Naive B cell (primary cell): ENCODE measurements at regions not wholly inside any gene's neighbourhood (a gene's known extent, or its start where the extent isn't known, plus 50 kb on each side); places are given as distances from the start of the nearest gene placed in this dataset.

Experiments
- ATAC-seq, 2 donors: fragments of 150-1000 bp; cut with Tn5 transposase; 2 replicates each; pipeline ENCODE4 v1.10.0; 2021; ENCODE audit warnings: low read depth in 2 of 2, mild to moderate bottlenecking in 2 of 2, moderate library complexity in 2 of 2
- DNase-seq: peaks from one replicate; pipeline ENCODE4 v3.0.0; 2022
- H3K27ac Mint-ChIP-seq, 6 donors: one replicate each; pipeline ENCODE4 v1.8.0; 2020 to 2022; ENCODE audit warnings: mild to moderate bottlenecking in 6 of 6, mixed read lengths in 6 of 6, moderate library complexity in 5 of 6, inconsistent platforms in 2 of 6
- H3K27me3 Mint-ChIP-seq, 3 donors: one replicate each; pipeline ENCODE4 v1.8.0; 2021 to 2022; ENCODE audit warnings: mixed read lengths in 3 of 3, mild to moderate bottlenecking in 1 of 3
- H3K36me3 Mint-ChIP-seq, 2 donors: one replicate each; pipeline ENCODE4 v1.8.0; 2020 to 2022; ENCODE audit warnings: mixed read lengths in 2 of 2, inconsistent platforms in 1 of 2, mild to moderate bottlenecking in 1 of 2
- H3K4me1 Mint-ChIP-seq, 3 donors: one replicate each; pipeline ENCODE4 v1.8.0; 2020 to 2022; ENCODE audit warnings: mixed read lengths in 3 of 3, inconsistent platforms in 1 of 3, mild to moderate bottlenecking in 1 of 3, moderate library complexity in 1 of 3
- H3K4me3 Mint-ChIP-seq, 8 donors: one replicate each; pipeline ENCODE4 v1.8.0; 2020 to 2022; ENCODE audit warnings: mild to moderate bottlenecking in 8 of 8, mixed read lengths in 8 of 8, moderate library complexity in 8 of 8, inconsistent platforms in 2 of 8
- H3K9me3 Mint-ChIP-seq, 7 donors: one replicate each; pipeline ENCODE4 v1.8.0; 2020 to 2022; ENCODE audit warnings: mixed read lengths in 7 of 7, mild to moderate bottlenecking in 5 of 7, inconsistent platforms in 2 of 7, moderate library complexity in 1 of 7

- no peaks in the 10 kb centered on the region for H3K36me3 Mint-ChIP-seq
- H3K4me3 Mint-ChIP-seq = no peak overlapping the region
- H3K27ac Mint-ChIP-seq = no peak overlapping the region
- DNase-seq (no peak), ATAC-seq (no peak)
- peaks cover 0 to 13% (median 10%) of the 10 kb centered on the region in 3 donors for H3K27me3 Mint-ChIP-seq
- H3K4me1 Mint-ChIP-seq = no peaks in the 10 kb centered on the region
- H3K9me3 Mint-ChIP-seq = peaks cover 0 to 2% (median 0%) of the 10 kb centered on the region in 7 donors
Observed at GRCh38 chr13:112246731-112247470, 129.3 kb upstream of the SPACA7 start.

GRCh38 chr13:112247471-112248405 lies 128.4 kb upstream of the SPACA7 start:
- H3K4me3 Mint-ChIP-seq = no peak overlapping the region
- peaks cover 0 to 13% (median 7%) of the 10 kb centered on the region in 3 donors for H3K27me3 Mint-ChIP-seq
- ATAC-seq = no peak
- no peak for DNase-seq
- H3K27ac Mint-ChIP-seq = no peak overlapping the region
- no peaks in the 10 kb centered on the region for H3K36me3 Mint-ChIP-seq
- H3K9me3 Mint-ChIP-seq = peaks cover 0 to 2% (median 0%) of the 10 kb centered on the region in 7 donors
- H3K4me1 Mint-ChIP-seq = no peaks in the 10 kb centered on the region

GRCh38 chr13:112248406-112248760 lies 127.8 kb upstream of the SPACA7 start:
- Mint-ChIP-seq H3K4me1 (no peaks in the 10 kb centered on the region), H3K36me3 (no peaks in the 10 kb centered on the region), H3K27me3 (peaks cover 0 to 13% (median 7%) of the 10 kb centered on the region in 3 donors), H3K27ac (no peak overlapping the region), H3K9me3 (peaks cover 0 to 2% (median 0%) of the 10 kb centered on the region in 7 donors), H3K4me3 (no peak overlapping the region)
- ATAC-seq (no peak), DNase-seq (no peak)

- DNase-seq = no peak
- H3K27ac Mint-ChIP-seq = no peak overlapping the region
- H3K36me3 Mint-ChIP-seq = no peaks in the 10 kb centered on the region
- ATAC-seq = no peak
- peaks cover 0 to 15% (median 7%) of the 10 kb centered on the region in 3 donors for H3K27me3 Mint-ChIP-seq
- H3K4me1 Mint-ChIP-seq = no peaks in the 10 kb centered on the region
- peaks cover 0 to 2% (median 0%) of the 10 kb centered on the region in 7 donors for H3K9me3 Mint-ChIP-seq
- H3K4me3 Mint-ChIP-seq = no peak overlapping the region
Observed at GRCh38 chr13:112248862-112249592, 127.1 kb upstream of the SPACA7 start.

GRCh38 chr13:112249644-112250610 lies 126.2 kb upstream of the SPACA7 start:
- no peak for ATAC-seq
- Mint-ChIP-seq H3K27me3 (peaks cover 0 to 17% (median 7%) of the 10 kb centered on the region in 3 donors), H3K36me3 (no peaks in the 10 kb centered on the region), H3K9me3 (peaks cover 0 to 2% (median 0%) of the 10 kb centered on the region in 7 donors), H3K4me1 (no peaks in the 10 kb centered on the region), H3K4me3 (no peak overlapping the region), H3K27ac (no peak overlapping the region)
- no peak for DNase-seq

GRCh38 chr13:112250788-112251445 lies 125.2 kb upstream of the SPACA7 start:
- Mint-ChIP-seq H3K4me1 (no peaks in the 10 kb centered on the region), H3K36me3 (no peaks in the 10 kb centered on the region), H3K27me3 (peaks cover 0 to 13% (median 13%) of the 10 kb centered on the region in 3 donors), H3K4me3 (no peak overlapping the region), H3K9me3 (peaks cover 0 to 7% (median 0%) of the 10 kb centered on the region in 7 donors), H3K27ac (no peak overlapping the region)
- no peak for ATAC-seq
- DNase-seq = no peak

GRCh38 chr13:112251930-112252585 lies 124.1 kb upstream of the SPACA7 start:
- H3K9me3 Mint-ChIP-seq = peaks cover 0 to 7% (median 0%) of the 10 kb centered on the region in 7 donors
- DNase-seq = no peak
- no peak overlapping the region for H3K4me3 Mint-ChIP-seq
- H3K27ac Mint-ChIP-seq = no peak overlapping the region
- ATAC-seq = no peak
- no peaks in the 10 kb centered on the region for H3K36me3 Mint-ChIP-seq
- H3K4me1 Mint-ChIP-seq = no peaks in the 10 kb centered on the region
- H3K27me3 Mint-ChIP-seq = peaks cover 4 to 13% (median 13%) of the 10 kb centered on the region in 3 donors

- H3K27ac Mint-ChIP-seq = no peak overlapping the region
- ATAC-seq (no peak), DNase-seq (no peak)
- H3K9me3 Mint-ChIP-seq = peaks cover 0 to 7% (median 0%) of the 10 kb centered on the region in 7 donors
- H3K4me1 Mint-ChIP-seq = no peaks in the 10 kb centered on the region
- H3K4me3 Mint-ChIP-seq = peak overlapping the region in 1 of 8 donors; percentile 56
- H3K27me3 Mint-ChIP-seq = peaks cover 4 to 13% (median 13%) of the 10 kb centered on the region in 3 donors
- no peaks in the 10 kb centered on the region for H3K36me3 Mint-ChIP-seq
Observed at GRCh38 chr13:112252804-112253590, 123.2 kb upstream of the SPACA7 start.

- H3K4me3 Mint-ChIP-seq = no peak overlapping the region
- peaks cover 4 to 13% (median 13%) of the 10 kb centered on the region in 3 donors for H3K27me3 Mint-ChIP-seq
- DNase-seq (no peak), ATAC-seq (no peak)
- no peaks in the 10 kb centered on the region for H3K36me3 Mint-ChIP-seq
- no peaks in the 10 kb centered on the region for H3K4me1 Mint-ChIP-seq
- H3K9me3 Mint-ChIP-seq = peaks cover 0 to 7% (median 0%) of the 10 kb centered on the region in 7 donors
- no peak overlapping the region for H3K27ac Mint-ChIP-seq
Observed at GRCh38 chr13:112253631-112254030, 122.5 kb upstream of the SPACA7 start.

- H3K4me1 Mint-ChIP-seq = no peaks in the 10 kb centered on the region
- H3K9me3 Mint-ChIP-seq = peaks cover 0 to 7% (median 0%) of the 10 kb centered on the region in 7 donors
- H3K36me3 Mint-ChIP-seq = no peaks in the 10 kb centered on the region
- peak overlapping the region in 1 of 8 donors; percentile 53 for H3K4me3 Mint-ChIP-seq
- DNase-seq = no peak
- peaks cover 4 to 13% (median 13%) of the 10 kb centered on the region in 3 donors for H3K27me3 Mint-ChIP-seq
- peak overlapping the region in 2 of 6 donors; percentile 31 to 32 for H3K27ac Mint-ChIP-seq
- no peak for ATAC-seq
Observed at GRCh38 chr13:112254061-112254818, 121.9 kb upstream of the SPACA7 start.
